HEK293T (cell line): ENCODE measurements at regions not wholly inside any gene's neighbourhood (a gene's known extent, or its start where the extent isn't known, plus 50 kb on each side); places are given as distances from the start of the nearest gene placed in this dataset.

Experiments used
- ARNT ChIP-seq: fragments of 450-650 bp; IDR thresholded peaks from 2 replicates; pipeline ENCODE4 v1.6.1; 2017; ENCODE audit warnings: mild to moderate bottlenecking
- ELF4 ChIP-seq: fragments of 450-650 bp; IDR thresholded peaks from 2 replicates; pipeline ENCODE4 v1.6.1; 2017; ENCODE audit warnings: antibody characterized with exemption
- FOXA1 ChIP-seq: fragments of 450-650 bp; IDR thresholded peaks from 2 replicates; pipeline ENCODE4 v1.6.1; 2016; ENCODE audit warnings: mild to moderate bottlenecking
- FOXK2 ChIP-seq: fragments of 450-650 bp; IDR thresholded peaks from 2 replicates; pipeline ENCODE4 v1.6.1; 2016; ENCODE audit warnings: mild to moderate bottlenecking
- FOXM1 ChIP-seq: fragments of 450-650 bp; IDR thresholded peaks from 2 replicates; pipeline ENCODE4 v1.6.1; 2017; ENCODE audit warnings: mild to moderate bottlenecking, borderline replicate concordance
- HDGF ChIP-seq: fragments of 450-650 bp; IDR thresholded peaks from 2 replicates; pipeline ENCODE4 v1.6.1; 2017; ENCODE audit warnings: antibody characterized with exemption, borderline replicate concordance
- NFRKB ChIP-seq: fragments of 450-650 bp; IDR thresholded peaks from 2 replicates; pipeline ENCODE4 v1.6.1; 2016; ENCODE audit warnings: mild to moderate bottlenecking, moderate library complexity
- SP1 ChIP-seq: fragments of 450-650 bp; IDR thresholded peaks from 2 replicates; pipeline ENCODE4 v1.6.1; 2017
- SUZ12 ChIP-seq: fragments of 450-650 bp; IDR thresholded peaks from 2 replicates; pipeline ENCODE4 v1.6.1; 2016; ENCODE audit warnings: mild to moderate bottlenecking
- ZNF384 ChIP-seq: fragments of 450-650 bp; IDR thresholded peaks from 2 replicates; pipeline ENCODE4 v1.6.1; 2016

GRCh38 chr7:109003742-109004141 is 434.1 kb downstream of the DNAJB9 start:
- TF ChIP-seq FOXM1 (no peak), SP1 (no peak), ELF4 (no peak), FOXK2 (no peak), ARNT (no peak), HDGF (no peak), ZNF384 (no peak), NFRKB (no peak), SUZ12 (no peak), FOXA1 (no peak)
